HG02970 (cell line): ENCODE measurements at regions not wholly inside any gene's neighbourhood (a gene's known extent, or its start where the extent isn't known, plus 50 kb on each side); places are given as distances from the start of the nearest gene placed in this dataset.
"Not testable (repeated sequence)": the region's sequence is repeated elsewhere in the genome, so short reads cannot be mapped to it uniquely, and the experiment has no call there.

Experiments
- ATAC-seq: cut with Tn5 transposase; IDR thresholded peaks from one replicate; pipeline ENCODE4 v1.9.1; 2021; ENCODE audit warnings: mild to moderate bottlenecking, moderate library complexity, moderate number of reproducible peaks; ENCODE audit not compliant: unreplicated experiment, low FRiP score

DNA sequence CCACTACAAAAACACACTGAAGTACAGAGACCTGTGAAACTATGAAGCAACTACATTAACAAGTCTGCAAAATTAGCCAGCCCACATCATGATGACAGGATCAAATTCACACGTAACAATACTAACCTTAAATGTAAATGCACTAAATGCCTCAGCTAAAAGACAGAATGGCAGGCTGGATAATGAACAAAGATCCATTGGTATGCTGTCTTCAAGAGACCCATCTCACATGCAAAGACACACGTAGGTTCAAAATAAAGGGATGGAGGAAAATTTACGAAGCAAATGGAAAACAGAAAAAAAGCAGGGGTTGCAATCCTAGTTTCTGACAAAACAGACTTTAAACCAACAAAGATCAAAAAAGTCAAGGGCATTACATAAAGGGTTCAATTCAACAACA lies 120.1 kb upstream of the OSTN start:
- not testable (repeated sequence) for ATAC-seq

DNA sequence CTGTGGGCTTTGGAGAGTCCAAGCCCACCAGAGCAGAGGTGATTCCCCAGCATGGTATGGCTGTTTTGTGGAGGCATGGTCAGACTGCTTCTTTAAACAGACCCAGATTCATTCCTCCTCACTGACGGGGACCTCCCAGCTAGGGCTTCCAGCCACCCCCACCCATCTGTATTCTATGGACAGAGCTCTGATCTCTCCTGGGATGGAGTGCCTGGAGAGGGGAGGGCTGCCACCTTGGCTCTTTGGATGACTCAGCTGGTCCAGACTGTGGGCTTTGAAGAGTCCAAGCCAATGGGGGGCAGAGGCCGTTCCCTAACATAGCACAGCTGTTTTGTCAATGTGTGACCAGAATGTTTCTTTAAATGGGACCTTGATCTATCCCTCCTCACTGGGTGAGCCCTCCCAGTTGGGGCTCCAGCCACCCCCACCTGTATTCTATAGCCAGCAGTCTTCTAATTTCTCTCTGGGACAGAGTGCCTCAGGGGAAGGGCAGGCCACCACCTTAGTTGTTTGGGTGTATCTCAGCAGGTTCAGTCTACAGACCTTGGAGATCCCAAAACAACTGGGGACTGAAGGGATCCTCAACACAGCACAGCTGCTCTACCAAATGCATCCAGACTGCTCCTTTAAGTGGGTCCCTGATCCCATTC lies 122.0 kb upstream of the OSTN start:
- no peak for ATAC-seq

DNA sequence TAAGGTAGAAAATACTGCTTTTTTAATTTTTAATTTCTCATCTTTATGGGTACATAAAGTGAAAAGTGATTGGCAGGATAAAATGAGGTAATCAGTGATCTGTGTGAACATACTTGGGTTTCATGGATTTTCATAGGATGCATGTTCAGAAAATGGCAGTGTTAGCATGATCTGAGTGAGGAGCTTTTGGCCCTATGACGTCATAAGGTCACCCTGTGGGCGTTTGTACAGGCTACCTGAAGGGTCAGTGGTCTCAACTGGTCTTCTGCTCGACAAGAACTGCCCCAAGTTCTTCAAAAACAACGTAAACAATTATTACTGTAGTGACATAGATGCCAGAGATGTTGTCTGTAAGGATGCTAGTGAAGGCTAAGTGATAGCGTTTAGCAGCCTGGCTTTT lies 124.5 kb upstream of the OSTN start:
- no peak for ATAC-seq

DNA sequence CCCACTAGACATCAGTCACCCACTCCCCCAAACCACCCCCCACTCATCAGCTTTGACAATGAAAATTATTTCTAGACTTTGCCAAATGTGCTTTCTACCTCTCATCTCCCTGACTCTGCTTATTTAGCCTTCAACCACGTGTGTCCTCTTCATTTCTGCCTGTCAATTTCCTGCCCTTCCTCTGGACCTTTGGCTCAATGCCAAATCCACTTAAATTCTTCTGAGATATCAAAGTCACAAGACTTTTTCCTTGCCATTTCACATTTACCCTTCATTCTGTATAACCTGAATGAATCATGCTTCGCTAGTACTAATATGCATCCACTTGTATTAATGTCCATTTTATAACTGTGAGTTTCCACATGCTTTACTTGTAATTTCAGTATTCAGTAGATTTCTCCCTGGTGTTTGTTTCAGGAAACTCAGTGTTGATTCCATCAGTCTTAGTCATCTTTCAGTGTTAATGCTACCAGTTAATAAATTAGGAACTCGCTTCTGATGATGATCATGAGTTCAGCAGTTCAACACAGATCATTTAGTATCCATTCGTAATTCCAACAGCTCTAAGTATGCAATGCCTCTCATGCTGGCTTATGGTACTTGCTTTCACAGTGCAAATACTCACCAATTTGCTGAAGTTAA lies 128.2 kb upstream of the OSTN start:
- ATAC-seq = no peak

DNA sequence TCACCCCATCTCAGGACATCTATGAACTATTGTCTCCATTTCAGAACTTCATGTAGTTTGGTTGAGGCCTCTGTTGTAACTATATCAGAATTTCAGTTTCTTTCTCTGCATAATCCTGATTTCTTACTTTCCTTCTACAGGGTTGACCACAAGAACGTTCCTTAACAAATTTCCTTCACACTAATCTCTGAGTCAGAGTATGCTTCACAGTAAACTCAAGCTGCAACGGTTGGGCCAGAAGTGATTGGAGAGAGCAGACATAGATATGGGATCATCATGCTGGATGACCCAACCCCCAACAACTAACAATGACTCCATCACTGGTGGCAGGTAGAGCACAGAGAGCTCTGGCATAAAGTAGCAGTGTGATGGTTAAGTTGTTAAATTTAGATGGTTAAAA lies 128.8 kb upstream of the OSTN start:
- ATAC-seq = no peak

DNA sequence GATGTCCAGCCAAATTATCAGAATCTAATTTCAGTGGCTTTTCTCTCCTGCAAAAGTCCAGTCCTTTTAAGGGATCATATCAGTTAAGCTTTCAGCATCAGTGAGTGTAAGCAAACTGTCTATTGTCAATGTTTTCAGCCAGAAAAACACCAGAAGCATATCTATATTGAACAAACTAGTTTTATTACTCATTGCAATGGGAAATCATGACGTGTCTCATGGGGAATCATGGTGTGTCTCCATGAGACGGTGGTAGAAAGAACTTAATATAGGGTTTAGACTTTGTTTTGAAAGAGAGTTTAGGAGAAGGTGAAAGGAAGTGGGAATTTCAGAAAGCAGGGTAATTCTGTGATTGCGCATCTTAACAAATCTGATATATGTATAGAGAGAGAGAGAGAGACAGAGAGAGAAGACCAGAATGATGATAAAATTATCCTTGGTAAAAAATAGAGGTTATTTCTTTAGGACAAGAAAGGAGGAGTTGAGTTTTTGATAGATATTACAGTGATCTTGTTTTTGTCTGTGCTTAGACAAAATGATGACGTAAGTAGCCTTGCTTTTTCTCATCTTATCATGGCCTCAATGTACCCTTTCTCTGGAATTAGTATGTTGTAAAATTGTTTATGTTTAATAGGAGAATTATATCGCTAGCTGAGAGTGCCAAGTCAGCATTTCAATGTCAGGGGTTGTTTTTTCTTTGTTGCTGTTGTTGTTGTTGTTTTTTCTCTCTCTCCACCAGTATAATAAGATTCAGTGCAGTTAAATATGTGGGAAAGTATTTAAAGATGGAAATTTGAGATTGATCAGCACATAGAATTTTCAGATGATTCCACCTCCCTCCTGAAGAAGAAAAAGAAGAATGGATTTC lies 129.9 kb upstream of the OSTN start:
- no peak for ATAC-seq

DNA sequence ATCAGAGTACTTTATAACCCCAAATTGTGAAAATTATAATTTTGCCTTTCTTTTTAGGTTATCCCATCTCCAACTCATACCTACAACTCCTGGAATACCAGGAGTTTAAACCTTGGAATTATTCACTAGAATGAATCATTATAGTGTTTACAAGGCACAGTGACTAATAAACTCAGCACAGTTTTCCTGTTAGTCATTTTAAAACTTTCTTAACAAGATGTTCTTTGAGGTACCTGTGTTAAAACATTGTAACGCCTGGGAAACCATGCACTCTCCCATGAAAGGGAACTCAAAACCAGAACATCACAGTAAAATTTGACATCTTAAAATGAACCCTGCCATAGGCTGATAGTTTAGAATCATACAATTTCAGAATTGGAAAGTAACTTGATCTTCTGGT lies 132.4 kb upstream of the OSTN start:
- no peak for ATAC-seq

DNA sequence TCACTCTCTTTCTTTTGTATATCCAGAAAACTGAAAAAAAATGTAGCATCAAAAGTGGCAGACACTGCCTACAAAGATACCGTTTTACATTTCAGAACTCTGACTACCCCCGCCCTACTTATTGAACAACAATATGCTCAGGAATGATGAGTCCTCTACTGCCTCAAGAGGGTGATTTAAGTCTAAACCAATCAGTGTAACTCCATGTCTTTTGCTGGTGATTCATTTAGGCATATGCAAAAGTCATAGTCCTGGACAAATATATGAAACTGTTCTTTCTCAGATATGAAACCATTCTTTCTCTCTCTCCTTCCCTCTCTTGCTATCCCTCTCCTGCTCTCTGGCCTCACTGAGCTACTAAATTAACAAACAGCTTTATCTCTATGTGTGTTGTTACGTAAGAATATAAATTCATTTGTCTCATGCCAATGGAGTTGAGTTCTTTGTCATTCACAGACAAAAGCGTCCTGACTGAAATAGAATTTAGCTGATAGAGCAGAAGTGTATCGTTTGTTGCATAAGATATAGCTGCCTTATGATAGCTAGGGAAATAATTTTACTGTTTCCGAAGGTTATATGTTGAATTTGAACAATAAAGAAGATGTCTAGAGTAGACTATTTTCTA lies 133.7 kb upstream of the OSTN start:
- ATAC-seq = no peak

DNA sequence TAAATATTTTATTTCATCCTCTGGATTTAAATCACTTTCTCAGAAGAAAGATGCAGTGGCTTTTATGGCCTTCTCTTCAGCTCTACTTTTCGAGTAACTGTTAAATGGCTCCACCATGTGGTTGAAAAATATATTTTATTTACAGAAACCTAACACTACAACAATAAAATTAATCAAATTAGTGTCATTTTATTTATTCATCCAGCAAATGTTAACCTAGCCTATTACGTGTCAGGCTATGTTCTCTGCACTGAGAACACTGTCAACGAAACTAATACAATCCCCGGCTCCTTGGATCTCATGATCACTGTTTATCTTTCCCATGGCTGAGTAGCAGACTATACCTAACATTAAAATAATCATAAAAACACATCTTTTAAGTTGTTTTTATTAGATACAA lies 148.0 kb upstream of the OSTN start:
- no peak for ATAC-seq

DNA sequence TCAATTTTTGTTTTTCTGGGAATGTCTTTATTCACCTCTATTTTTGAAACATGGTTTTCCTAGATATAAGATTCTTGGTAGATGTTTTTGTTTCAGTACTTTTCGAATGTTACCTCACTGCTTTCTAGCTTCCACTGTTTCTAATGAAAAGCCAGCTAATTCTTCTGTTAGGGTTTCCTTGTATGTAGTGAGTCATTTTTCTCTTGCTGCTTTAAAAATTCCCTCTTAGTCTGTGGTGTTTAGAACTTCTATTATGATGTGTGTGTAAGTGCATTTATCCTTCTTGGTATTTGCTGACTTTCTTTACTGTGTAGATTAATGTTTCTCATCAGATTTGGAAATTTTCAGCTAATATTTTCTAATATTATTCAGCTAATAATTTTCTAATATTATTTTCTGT lies 151.1 kb upstream of the OSTN start:
- ATAC-seq = no peak

DNA sequence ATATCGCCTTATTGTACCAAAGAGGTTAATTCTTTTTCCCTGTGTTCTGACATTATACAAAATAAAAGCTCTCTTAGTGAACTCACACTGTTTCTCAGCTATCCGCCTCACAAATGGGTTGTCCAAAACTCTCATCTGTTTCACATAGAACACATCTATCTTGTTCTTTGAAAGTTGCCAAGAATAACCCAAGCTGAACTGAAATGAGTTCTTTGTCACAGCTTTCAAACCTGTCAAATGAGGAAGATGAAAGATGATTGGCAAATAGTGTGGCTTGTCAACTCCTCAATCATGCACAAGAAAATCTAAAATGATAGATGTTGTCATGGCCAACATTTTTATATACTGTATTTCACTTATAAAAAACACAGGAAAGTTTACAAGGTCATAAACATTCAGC lies 168.1 kb upstream of the OSTN start:
- no peak for ATAC-seq

DNA sequence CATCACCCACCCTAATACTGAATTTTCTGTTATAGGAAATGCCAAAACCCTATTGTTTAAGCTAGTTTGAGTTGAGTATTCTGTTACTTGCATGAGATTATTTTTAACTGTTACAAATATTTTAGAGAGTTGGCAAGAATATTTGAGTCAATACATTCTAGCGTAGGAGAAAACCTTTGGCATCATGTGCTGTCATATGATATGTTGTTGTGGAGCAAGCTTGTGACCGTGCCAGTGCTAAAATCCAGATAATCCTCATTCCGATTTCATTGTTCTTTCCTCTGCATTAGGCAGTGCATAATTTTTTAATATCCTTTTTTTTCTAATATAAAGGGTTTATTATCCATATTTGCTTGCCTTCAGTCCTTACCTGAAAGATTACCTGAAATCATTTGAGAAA lies 168.0 kb upstream of the GMNC start:
- no peak for ATAC-seq

DNA sequence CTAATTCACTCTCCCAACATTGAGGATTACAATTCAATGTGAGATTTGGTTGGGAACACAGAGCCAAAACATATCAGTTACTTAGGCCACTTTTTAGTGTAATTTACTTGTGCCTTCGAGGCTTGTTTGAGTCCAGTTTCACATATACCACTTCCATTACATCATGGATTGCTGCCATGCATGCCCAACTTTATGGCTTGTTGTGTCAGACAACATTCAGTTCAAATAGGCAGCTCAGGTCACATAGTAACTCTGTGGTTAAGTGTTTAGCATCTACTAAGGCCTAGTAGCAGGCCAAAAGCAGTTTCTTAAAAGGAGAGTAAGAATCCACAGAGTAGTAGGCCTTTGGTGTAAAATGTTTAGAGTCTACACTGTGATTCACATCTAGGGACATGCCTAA lies 164.3 kb upstream of the GMNC start:
- ATAC-seq = no peak

DNA sequence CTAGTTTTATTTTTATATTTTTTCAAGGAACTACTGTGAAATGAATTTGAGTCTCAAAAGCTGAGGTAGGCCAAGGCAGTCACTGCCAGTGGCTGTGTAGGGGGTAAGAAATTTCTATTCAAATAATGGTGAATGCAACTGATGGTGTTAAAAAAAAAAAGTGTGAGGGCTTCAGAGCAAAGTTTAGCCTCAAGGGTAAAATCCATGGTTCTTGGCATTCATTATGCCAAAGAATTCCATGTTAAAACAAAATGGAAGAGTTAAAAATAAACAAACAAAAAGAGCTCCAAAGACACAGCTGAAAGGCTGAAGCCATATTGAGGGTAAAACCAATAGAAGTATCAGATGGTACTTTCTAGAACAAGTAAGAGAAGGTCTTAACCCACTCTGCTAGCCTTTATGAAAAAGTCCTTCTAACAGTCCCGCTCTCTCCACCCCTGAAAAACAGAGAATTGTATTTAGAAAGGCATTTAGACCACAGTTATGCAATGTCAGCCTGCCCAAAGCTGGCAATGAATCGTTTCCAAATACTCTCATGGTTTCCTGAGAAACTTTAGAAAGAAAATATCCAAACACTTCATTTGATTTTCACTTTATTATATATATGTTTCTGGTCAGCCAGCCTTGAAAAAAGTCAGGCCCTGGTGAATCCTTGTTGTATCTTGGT lies 158.4 kb upstream of the GMNC start:
- no peak for ATAC-seq

DNA sequence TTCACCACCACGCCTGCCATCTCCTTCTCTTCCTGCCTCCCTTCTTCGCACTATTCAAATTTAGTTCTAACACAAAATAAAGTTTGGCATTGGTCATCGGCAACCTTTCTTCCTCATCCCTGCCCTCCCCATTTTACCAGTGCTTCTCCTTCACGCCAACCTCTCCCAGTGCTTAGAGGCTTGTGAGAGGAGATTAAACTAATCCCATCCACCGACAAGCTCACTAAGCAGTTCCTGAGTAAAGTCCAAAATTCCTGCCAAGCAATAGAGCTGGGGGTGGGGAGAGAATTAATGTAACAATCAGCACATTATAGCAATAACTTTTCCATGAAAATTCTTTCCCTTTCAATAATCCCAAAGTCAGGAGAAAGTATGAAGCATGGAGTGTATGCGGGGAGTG lies 157.4 kb upstream of the GMNC start:
- ATAC-seq = no peak

DNA sequence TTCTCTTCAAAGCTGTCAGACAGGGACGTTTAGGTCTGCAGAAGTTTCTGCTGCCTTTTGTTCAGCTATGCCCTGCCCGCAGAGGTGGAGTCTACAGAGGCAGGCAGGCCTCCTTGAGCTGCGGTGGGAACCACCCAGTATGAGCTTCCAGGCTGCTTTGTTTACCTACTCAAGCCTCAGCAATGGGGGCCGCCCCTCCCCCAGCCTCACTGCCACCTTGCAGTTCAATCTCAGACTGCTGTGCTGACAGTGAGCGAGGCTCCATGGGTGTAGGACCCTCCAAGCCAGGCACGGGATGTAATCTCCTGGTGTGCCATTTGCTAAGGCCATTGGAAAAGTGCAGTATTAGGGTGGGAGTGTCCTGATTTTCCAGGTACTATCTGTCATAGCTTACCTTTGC lies 153.5 kb upstream of the GMNC start:
- not testable (repeated sequence) for ATAC-seq

DNA sequence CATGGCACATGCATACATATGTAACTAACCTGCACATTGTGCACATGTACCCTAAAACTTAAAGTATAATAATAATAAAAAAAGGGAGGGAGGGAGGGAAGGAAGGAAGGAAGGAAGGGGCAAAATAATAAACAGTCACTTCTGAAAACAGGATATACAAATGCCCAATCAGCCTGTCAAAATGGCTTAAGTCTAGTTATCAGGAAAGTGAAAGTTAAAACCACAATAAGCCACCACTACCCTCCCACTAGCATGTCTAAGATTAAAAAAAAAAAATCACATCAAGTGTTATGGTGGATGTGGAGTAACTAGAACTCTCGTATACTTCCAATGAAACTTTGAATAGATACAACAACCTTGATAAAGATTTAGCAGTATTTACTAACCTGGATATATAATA lies 145.6 kb upstream of the GMNC start:
- no peak for ATAC-seq

DNA sequence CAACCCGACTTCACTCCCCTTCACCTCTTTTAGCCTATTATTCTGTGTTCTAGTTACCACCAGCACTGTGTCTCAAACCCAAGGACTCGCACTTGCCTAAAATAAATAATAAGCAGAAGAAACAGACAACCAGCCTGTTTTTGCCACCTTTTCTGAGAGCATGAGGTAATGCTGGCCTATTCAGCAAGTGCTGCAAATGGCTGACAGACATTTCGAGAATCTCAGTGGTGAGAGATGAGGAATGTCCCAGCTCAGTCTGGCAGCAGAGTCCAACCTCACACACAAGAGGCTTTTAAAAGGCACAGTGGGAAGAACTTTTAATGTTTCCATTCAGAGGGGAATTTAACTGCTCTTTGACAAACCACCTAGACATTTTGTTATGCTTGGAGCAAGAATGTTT lies 143.3 kb upstream of the GMNC start:
- ATAC-seq = no peak

DNA sequence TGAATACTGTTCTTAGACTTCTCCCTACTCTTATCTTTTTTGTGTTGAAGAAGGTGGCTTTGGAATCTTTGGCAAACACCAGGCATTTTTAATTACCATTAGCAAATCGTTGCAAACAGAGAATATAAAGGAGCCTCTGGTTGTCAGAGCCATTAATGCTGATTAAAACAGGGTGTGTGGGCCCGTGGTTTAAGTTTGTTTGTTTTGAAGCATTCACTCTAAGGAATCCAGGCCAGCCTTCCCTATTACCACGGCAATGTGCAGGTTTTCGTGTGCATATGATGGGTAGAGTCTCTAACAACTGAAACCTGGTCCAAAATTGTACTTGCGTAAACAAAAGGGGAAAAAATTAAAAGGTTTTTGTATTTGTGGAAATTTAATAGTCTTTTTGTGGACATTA lies 141.2 kb upstream of the GMNC start:
- no peak for ATAC-seq

DNA sequence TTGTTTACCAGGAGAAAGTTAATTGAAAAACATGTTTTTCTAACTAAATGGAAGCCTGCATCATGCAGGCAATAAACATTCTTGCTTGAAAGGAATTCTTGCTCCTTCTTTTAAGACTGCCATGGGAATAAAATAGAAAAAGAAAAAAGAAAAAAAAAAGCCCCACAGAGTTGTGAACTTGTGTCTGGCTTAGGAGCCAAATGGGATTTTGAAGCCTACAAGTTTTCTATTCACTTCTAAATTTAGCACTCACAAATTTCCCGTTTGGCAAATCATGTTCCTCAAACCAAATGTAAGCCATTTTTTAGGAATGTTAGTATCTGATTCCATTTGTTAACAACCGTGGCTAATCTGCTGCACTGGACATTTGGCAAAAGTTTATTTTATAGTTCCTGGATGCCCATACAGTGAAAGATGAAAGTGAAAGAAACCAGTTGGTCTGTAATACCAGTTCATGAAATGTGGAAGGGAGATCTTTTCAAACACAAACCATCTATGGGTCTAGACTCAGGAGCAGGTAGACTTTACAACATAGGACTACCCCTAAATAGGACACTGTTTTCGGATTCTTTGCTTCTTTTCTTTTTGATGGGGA lies 133.8 kb upstream of the GMNC start:
- no peak for ATAC-seq
